SKM-1 treated with dmso at 0.1 percent for 144 hours (cell line): ENCODE measurements at regions not wholly inside any gene's neighbourhood (a gene's known extent, or its start where the extent isn't known, plus 50 kb on each side); places are given as distances from the start of the nearest gene placed in this dataset.

Experiments
- DNase-seq: peaks from one replicate; lab custom pipeline; 2025; ENCODE audit not compliant: unreplicated experiment; lab: John Stamatoyannopoulos, UW

GRCh38 chr3:53957831-53958230, 66.2 kb upstream of the SELENOK start:
- DNase-seq, result no peak

- no peak for DNase-seq
These were observed 64.9 kb upstream of the SELENOK start for GRCh38 chr3:53956586-53956985.

- no peak for DNase-seq
These were observed 57.9 kb upstream of the SELENOK start for GRCh38 chr3:53949541-53949940.

- no peak for DNase-seq
These were observed 56.5 kb upstream of the SELENOK start for GRCh38 chr3:53948174-53948573.

- DNase-seq, result no peak
These were observed 52.4 kb upstream of the SELENOK start for GRCh38 chr3:53944028-53944427.

- DNase-seq, result no peak
These were observed 50.3 kb upstream of the SELENOK start for GRCh38 chr3:53941950-53942349.
